GM23338 (cell line): ENCODE measurements at regions not wholly inside any gene's neighbourhood (a gene's known extent, or its start where the extent isn't known, plus 50 kb on each side); places are given as distances from the start of the nearest gene placed in this dataset.

Experiments
- CREB1 ChIP-seq: fragments of 250-450 bp; sonication (Bioruptor Pico); IDR thresholded peaks from 2 replicates; pipeline ENCODE4 v1.5.0; 2020; ENCODE audit warnings: low read depth, mild to moderate bottlenecking, moderate library complexity
- CTCF ChIP-seq, 2 experiments: fragments of 200-600 bp in 1 of 2; sonication (generic) in 1 of 2; conservative IDR thresholded peaks; 2 replicates each; pipeline versions ENCODE4 v1.5.1 to v1.6.1; 2016 to 2017; ENCODE audit warnings: antibody characterized with exemption in 2 of 2, low read depth in 2 of 2, mild to moderate bottlenecking in 2 of 2, moderate library complexity in 1 of 2
- EZH2 ChIP-seq: fragments of 200-600 bp; sonication (generic); IDR thresholded peaks from one replicate; pipeline ENCODE4 v1.8.0; 2017; ENCODE audit warnings: antibody characterized with exemption, mild to moderate bottlenecking, low read depth; ENCODE audit not compliant: unreplicated experiment
- EZH2phosphoT487 ChIP-seq: fragments of 200-600 bp; sonication (generic); IDR thresholded peaks from one replicate; pipeline ENCODE4 v1.8.1; 2018; ENCODE audit warnings: antibody characterized with exemption; ENCODE audit not compliant: unreplicated experiment
- JUNB ChIP-seq: IDR thresholded peaks from one replicate; pipeline ENCODE4 v1.6.1; 2016; ENCODE audit warnings: antibody characterized with exemption; ENCODE audit not compliant: unreplicated experiment
- NANOG ChIP-seq: IDR thresholded peaks from 2 replicates; pipeline ENCODE4 v1.6.1; 2016; ENCODE audit warnings: antibody characterized with exemption, borderline replicate concordance
- POLR2AphosphoS5 ChIP-seq: IDR thresholded peaks from 2 replicates; pipeline ENCODE4 v1.6.1; 2016; ENCODE audit warnings: antibody characterized with exemption, low read depth
- STAT1 ChIP-seq: IDR thresholded peaks from one replicate; pipeline ENCODE4 v1.6.1; 2016; ENCODE audit warnings: antibody characterized with exemption; ENCODE audit not compliant: unreplicated experiment
- ZNF114 ChIP-seq: fragments of 250-450 bp; sonication (Bioruptor Pico); IDR thresholded peaks from 2 replicates; pipeline ENCODE4 v1.5.0; 2020; ENCODE audit warnings: mild to moderate bottlenecking, moderate library complexity
- ZNF331 ChIP-seq: fragments of 250-450 bp; sonication (Bioruptor Pico); IDR thresholded peaks from 2 replicates; pipeline ENCODE4 v1.5.0; 2020; ENCODE audit warnings: low read depth, mild to moderate bottlenecking, moderate library complexity
- ZNF462 ChIP-seq: fragments of 250-450 bp; sonication (Bioruptor Pico); IDR thresholded peaks from 2 replicates; pipeline ENCODE4 v1.5.0; 2020; ENCODE audit warnings: mild to moderate bottlenecking, moderate library complexity
- TF ChIP-seq, protein P1 (sequence below): IDR thresholded peaks from one replicate; pipeline ENCODE4 v1.6.1; 2018; ENCODE audit warnings: antibody characterized with exemption; ENCODE audit not compliant: unreplicated experiment
- TF ChIP-seq, protein P2 (sequence below): IDR thresholded peaks from 2 replicates; pipeline ENCODE4 v1.6.1; 2016; ENCODE audit warnings: antibody characterized with exemption

GRCh38 chr3:66588340-66588847, 87.6 kb upstream of the LRIG1 start:
- TF ChIP-seq CTCF (conservative IDR thresholded peaks at IDR 0.05; ENCODE audit: low read depth in 2 of 2) = no peak
- TF ChIP-seq CREB1 (CRISPR knock-in tag) = no peak
- no peak for TF ChIP-seq EZH2
- TF ChIP-seq POLR2AphosphoS5 = no peak
- no peak for TF ChIP-seq STAT1
- no peak for TF ChIP-seq EZH2phosphoT487
- TF ChIP-seq JUNB = no peak
- TF ChIP-seq, protein P1, sequence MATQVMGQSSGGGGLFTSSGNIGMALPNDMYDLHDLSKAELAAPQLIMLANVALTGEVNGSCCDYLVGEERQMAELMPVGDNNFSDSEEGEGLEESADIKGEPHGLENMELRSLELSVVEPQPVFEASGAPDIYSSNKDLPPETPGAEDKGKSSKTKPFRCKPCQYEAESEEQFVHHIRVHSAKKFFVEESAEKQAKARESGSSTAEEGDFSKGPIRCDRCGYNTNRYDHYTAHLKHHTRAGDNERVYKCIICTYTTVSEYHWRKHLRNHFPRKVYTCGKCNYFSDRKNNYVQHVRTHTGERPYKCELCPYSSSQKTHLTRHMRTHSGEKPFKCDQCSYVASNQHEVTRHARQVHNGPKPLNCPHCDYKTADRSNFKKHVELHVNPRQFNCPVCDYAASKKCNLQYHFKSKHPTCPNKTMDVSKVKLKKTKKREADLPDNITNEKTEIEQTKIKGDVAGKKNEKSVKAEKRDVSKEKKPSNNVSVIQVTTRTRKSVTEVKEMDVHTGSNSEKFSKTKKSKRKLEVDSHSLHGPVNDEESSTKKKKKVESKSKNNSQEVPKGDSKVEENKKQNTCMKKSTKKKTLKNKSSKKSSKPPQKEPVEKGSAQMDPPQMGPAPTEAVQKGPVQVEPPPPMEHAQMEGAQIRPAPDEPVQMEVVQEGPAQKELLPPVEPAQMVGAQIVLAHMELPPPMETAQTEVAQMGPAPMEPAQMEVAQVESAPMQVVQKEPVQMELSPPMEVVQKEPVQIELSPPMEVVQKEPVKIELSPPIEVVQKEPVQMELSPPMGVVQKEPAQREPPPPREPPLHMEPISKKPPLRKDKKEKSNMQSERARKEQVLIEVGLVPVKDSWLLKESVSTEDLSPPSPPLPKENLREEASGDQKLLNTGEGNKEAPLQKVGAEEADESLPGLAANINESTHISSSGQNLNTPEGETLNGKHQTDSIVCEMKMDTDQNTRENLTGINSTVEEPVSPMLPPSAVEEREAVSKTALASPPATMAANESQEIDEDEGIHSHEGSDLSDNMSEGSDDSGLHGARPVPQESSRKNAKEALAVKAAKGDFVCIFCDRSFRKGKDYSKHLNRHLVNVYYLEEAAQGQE = no peak
- no peak for TF ChIP-seq ZNF114 (CRISPR knock-in tag)
- no peak for TF ChIP-seq ZNF462 (CRISPR knock-in tag)
- TF ChIP-seq ZNF331 (CRISPR knock-in tag) = no peak
- TF ChIP-seq NANOG = no peak
- TF ChIP-seq, protein P2, sequence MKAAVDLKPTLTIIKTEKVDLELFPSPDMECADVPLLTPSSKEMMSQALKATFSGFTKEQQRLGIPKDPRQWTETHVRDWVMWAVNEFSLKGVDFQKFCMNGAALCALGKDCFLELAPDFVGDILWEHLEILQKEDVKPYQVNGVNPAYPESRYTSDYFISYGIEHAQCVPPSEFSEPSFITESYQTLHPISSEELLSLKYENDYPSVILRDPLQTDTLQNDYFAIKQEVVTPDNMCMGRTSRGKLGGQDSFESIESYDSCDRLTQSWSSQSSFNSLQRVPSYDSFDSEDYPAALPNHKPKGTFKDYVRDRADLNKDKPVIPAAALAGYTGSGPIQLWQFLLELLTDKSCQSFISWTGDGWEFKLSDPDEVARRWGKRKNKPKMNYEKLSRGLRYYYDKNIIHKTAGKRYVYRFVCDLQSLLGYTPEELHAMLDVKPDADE = no peak
